Liver (tissue), 3 donors: ENCODE measurements at regions not wholly inside any gene's neighbourhood (a gene's known extent, or its start where the extent isn't known, plus 50 kb on each side); places are given as distances from the start of the nearest gene placed in this dataset.

ENCODE experiments used
- CTCF ChIP-seq: fragments of 150-350 bp; IDR thresholded peaks from 2 replicates; pipeline ENCODE4 v1.5.1; 2017; ENCODE audit warnings: improper control_type of control experiment, low read depth, low read length; ENCODE audit not compliant: missing input control
- GABPA ChIP-seq, 2 donors: IDR thresholded peaks in 1 of 2; conservative IDR thresholded peaks in 1 of 2; 2 replicates each; pipeline ENCODE4 v1.6.1; 2016; ENCODE audit warnings: antibody characterized with exemption in 2 of 2, mild to moderate bottlenecking in 1 of 2, moderate library complexity in 1 of 2
- JUND ChIP-seq, 2 donors: IDR thresholded peaks; 2 replicates each; pipeline ENCODE4 v1.6.1; 2016; ENCODE audit warnings: antibody characterized with exemption in 2 of 2
- TAF1 ChIP-seq: conservative IDR thresholded peaks from 2 replicates; pipeline ENCODE4 v1.6.1; 2016; ENCODE audit warnings: antibody characterized with exemption, mild to moderate bottlenecking
- donor health status: healthy.
- donor health status: healthy.

- TF ChIP-seq CTCF (no peak), JUND (IDR thresholded peaks at IDR 0.05) (no peak), TAF1 (no peak), GABPA (IDR thresholded peaks at IDR 0.05 in 1 of 2, conservative IDR thresholded peaks at IDR 0.05 in 1 of 2) (no peak)
These were observed 465.2 kb downstream of the LRRC70 start for GRCh38 chr5:63043792-63044191.
